IMR-90 (cell line): ENCODE measurements at regions not wholly inside any gene's neighbourhood (a gene's known extent, or its start where the extent isn't known, plus 50 kb on each side); places are given as distances from the start of the nearest gene placed in this dataset.

Experiments
- ATAC-seq: fragments of 200-7000 bp; cut with Tn5 transposase; 2 replicates; pipeline ENCODE4 v1.9.1; 2020; ENCODE audit warnings: low read depth, mild to moderate bottlenecking, moderate library complexity
- BruUV-seq: library from RNA; stranded (reverse); fragments of 400-500 nt; replicated peaks from 2 replicates; lab custom pipeline; 2021; lab: Mats Ljungman, UMichigan
- CTCF ChIA-PET: fragments of 300-600 bp; formaldehyde crosslinking; extraction: SDS; loops from one replicate; lab custom pipeline; 2021; ENCODE audit warnings: antibody characterized with exemption; lab: Yijun Ruan, JAX
- POLR2A ChIA-PET: fragments of 300-600 bp; sonication (Branson Sonifier 250); formaldehyde crosslinking; loops from one replicate; lab custom pipeline; 2022; ENCODE audit warnings: antibody characterized with exemption; ENCODE audit not compliant: unreplicated experiment; lab: Charles Lee
- DNase-seq: peaks from one replicate; pipeline ENCODE4 v3.0.0; 2013
- H2AFZ ChIP-seq: replicated peaks from 2 replicates; pipeline ENCODE3; 2013; ENCODE audit warnings: low read length, mild to moderate bottlenecking; ENCODE audit not compliant: poor library complexity
- H2AK5ac ChIP-seq: 2 replicates; pipeline ENCODE4 v1.6.1; 2013; ENCODE audit warnings: low read depth, low read length, inconsistent platforms
- H2AK9ac ChIP-seq: replicated peaks from 2 replicates; pipeline ENCODE3; 2013; ENCODE audit warnings: mild to moderate bottlenecking, low read depth, low read length, moderate library complexity; ENCODE audit not compliant: poor library complexity
- H2BK120ac ChIP-seq: 2 replicates; pipeline ENCODE4 v1.6.1; 2013; ENCODE audit warnings: low read depth, low read length, inconsistent platforms
- H2BK15ac ChIP-seq: 3 replicates; pipeline ENCODE4 v1.6.1; 2013; ENCODE audit warnings: low read depth, low read length, inconsistent platforms
- H2BK20ac ChIP-seq: 2 replicates; pipeline ENCODE4 v1.6.1; 2013; ENCODE audit warnings: low read depth, mild to moderate bottlenecking, inconsistent platforms, low read length, moderate library complexity
- H2BK5ac ChIP-seq: 2 replicates; pipeline ENCODE4 v1.6.1; 2013; ENCODE audit warnings: mild to moderate bottlenecking, low read depth, low read length, inconsistent platforms; ENCODE audit not compliant: poor library complexity, severe bottlenecking
- H3K14ac ChIP-seq: replicated peaks from 2 replicates; pipeline ENCODE4 v1.6.1; 2013; ENCODE audit warnings: low read depth, low read length, inconsistent platforms
- H3K18ac ChIP-seq: 2 replicates; pipeline ENCODE4 v1.6.1; 2013; ENCODE audit warnings: low read depth, low read length, control low read depth
- H3K23ac ChIP-seq: 2 replicates; pipeline ENCODE4 v1.6.1; 2013; ENCODE audit warnings: low read depth, low read length, inconsistent platforms
- H3K27ac ChIP-seq: 2 replicates; pipeline ENCODE4 v1.5.1; 2013; ENCODE audit warnings: mild to moderate bottlenecking, control low read depth, low read length; ENCODE audit not compliant: insufficient read depth
- H3K27me3 ChIP-seq: 2 replicates; pipeline ENCODE4 v1.6.1; 2013; ENCODE audit warnings: low read length; ENCODE audit not compliant: control insufficient read depth, insufficient read depth
- H3K36me3 ChIP-seq: 2 replicates; pipeline ENCODE4 v1.6.1; 2013; ENCODE audit warnings: low read length, mixed read lengths; ENCODE audit not compliant: control insufficient read depth, insufficient read depth
- H3K4ac ChIP-seq: 2 replicates; pipeline ENCODE4 v1.6.1; 2013; ENCODE audit warnings: low read depth, low read length, inconsistent platforms
- H3K4me1 ChIP-seq: 2 replicates; pipeline ENCODE4 v1.6.1; 2013; ENCODE audit warnings: low read length, mixed read lengths; ENCODE audit not compliant: control insufficient read depth, insufficient read depth
- H3K4me2 ChIP-seq: 2 replicates; pipeline ENCODE4 v1.6.1; 2013; ENCODE audit warnings: low read depth, mild to moderate bottlenecking, control low read depth, low read length, moderate library complexity
- H3K4me3 ChIP-seq: 2 replicates; pipeline ENCODE4 v1.5.1; 2013; ENCODE audit warnings: low read depth, mild to moderate bottlenecking, control low read depth, low read length, moderate library complexity; ENCODE audit not compliant: insufficient read depth
- H3K56ac ChIP-seq: 2 replicates; pipeline ENCODE4 v1.6.1; 2013; ENCODE audit warnings: low read length, inconsistent platforms; ENCODE audit not compliant: insufficient read depth; ENCODE audit errors: extremely low read depth
- H3K79me1 ChIP-seq, 2 experiments: 2 replicates each; pipeline ENCODE4 v1.6.1; 2013; ENCODE audit warnings: low read length in 2 of 2, inconsistent platforms in 1 of 2, low read depth in 1 of 2
- H3K9ac ChIP-seq: 2 replicates; pipeline ENCODE4 v1.6.1; 2013; ENCODE audit warnings: low read depth, low read length, control low read depth
- H3K9me1 ChIP-seq: 2 replicates; pipeline ENCODE4 v1.6.1; 2013; ENCODE audit warnings: low read length, inconsistent platforms; ENCODE audit not compliant: insufficient read depth
- H3K9me3 ChIP-seq: 2 replicates; pipeline ENCODE4 v1.6.1; 2013; ENCODE audit warnings: low read length; ENCODE audit not compliant: control insufficient read depth, insufficient read depth
- H4K20me1 ChIP-seq: 2 replicates; pipeline ENCODE4 v1.6.1; 2013; ENCODE audit warnings: low read length, inconsistent platforms; ENCODE audit not compliant: insufficient read depth
- H4K5ac ChIP-seq: 2 replicates; pipeline ENCODE4 v1.6.1; 2013; ENCODE audit warnings: mild to moderate bottlenecking, low read depth, low read length, control low read depth
- H4K8ac ChIP-seq, 2 experiments: 2 replicates each; pipeline ENCODE4 v1.6.1; 2013; ENCODE audit warnings: low read depth in 2 of 2, low read length in 2 of 2, control low read depth in 1 of 2, inconsistent platforms in 1 of 2
- H4K91ac ChIP-seq: 2 replicates; pipeline ENCODE4 v1.6.1; 2013; ENCODE audit warnings: low read depth, low read length, inconsistent platforms; ENCODE audit not compliant: insufficient read depth
- POLR2A ChIP-seq: IDR thresholded peaks from 2 replicates; pipeline ENCODE4 v1.6.1; 2012; ENCODE audit warnings: mild to moderate bottlenecking, low read depth, low read length
- RAD21 ChIP-seq: IDR thresholded peaks from 2 replicates; pipeline ENCODE4 v1.6.1; 2012; ENCODE audit warnings: low read length, improper control_type of control experiment
- RCOR1 ChIP-seq: IDR thresholded peaks from 2 replicates; pipeline ENCODE4 v1.6.1; 2012; ENCODE audit warnings: mild to moderate bottlenecking, low read length, improper control_type of control experiment; ENCODE audit not compliant: insufficient replicate concordance
- RFX5 ChIP-seq: IDR thresholded peaks from 2 replicates; pipeline ENCODE4 v1.8.0; 2012; ENCODE audit warnings: low read depth, mild to moderate bottlenecking, low read length, moderate library complexity
- WGBS, 2 experiments: methylation state at CpG; one replicate each; pipeline versions ENCODE4 v1.1.5 to v1.1.7; 2013; ENCODE audit warnings: missing lambda C conversion rate in 2 of 2; ENCODE audit not compliant: insufficient read length in 1 of 2; ENCODE audit errors: extremely low coverage in 2 of 2; 5-methylcytosine and 5-hydroxymethylcytosine counted together
- dilution Hi-C: fragments of 300-500 bp; cut with HindIII; formaldehyde crosslinking; loops from one replicate; pipeline ENCODE4 v1.14.3; 2018; ENCODE audit warnings: low sequenced_read_pairs; ENCODE audit not compliant: unreplicated experiment
- in situ Hi-C: fragments of 300-500 bp; cut with MboI; formaldehyde crosslinking; loops from 3 replicates; pipeline ENCODE4 v1.14.3; 2019; ENCODE audit warnings: low sequenced_read_pairs, inconsistent platforms, mixed read lengths
- intact Hi-C: fragments of 100-400 bp; cut with micrococcal nuclease; formaldehyde crosslinking; loops from 2 replicates; pipeline ENCODE4 v1.10.0; 2022

GRCh38 chr11:70637186-70637800, 239.0 kb downstream of the CTTN start:
- no peaks in the 10 kb centered on the region for H3K9me3 ChIP-seq
- no peak overlapping the region for H2AFZ ChIP-seq
- no peaks in the 10 kb centered on the region for H3K79me1 ChIP-seq
- H3K27ac ChIP-seq = no peak overlapping the region
- no peak overlapping the region for H3K23ac ChIP-seq
- 0 out of 2 replicates have a peak, but pooled peaks cover 2% of the 10 kb centered on the region for H3K9me1 ChIP-seq
- dilution Hi-C loops (no loop called here), in situ Hi-C loops (no loop called here), intact Hi-C loops (no loop called here)
- no peak overlapping the region for H2BK20ac ChIP-seq
- H3K4ac ChIP-seq = no peak overlapping the region
- H3K4me1 ChIP-seq = no peaks in the 10 kb centered on the region
- H2AK9ac ChIP-seq = no peak overlapping the region
- ATAC-seq (no peak), DNase-seq (no peak)
- no peak overlapping the region for H2BK5ac ChIP-seq
- H3K18ac ChIP-seq = no peak overlapping the region
- H3K4me3 ChIP-seq = no peak overlapping the region
- H4K5ac ChIP-seq = no peak overlapping the region
- ChIA-PET CTCF (no interaction called here), POLR2A (no interaction called here)
- BruUV-seq = no TSS peak
- no peak overlapping the region for H3K9ac ChIP-seq
- H3K27me3 ChIP-seq = no peaks in the 10 kb centered on the region; the same call in 1 of the 2 replicates
- no peaks in the 10 kb centered on the region for H3K36me3 ChIP-seq
- no peak overlapping the region for H3K4me2 ChIP-seq
- no peak overlapping the region for H2BK15ac ChIP-seq
- no peak overlapping the region for H2BK120ac ChIP-seq
- H3K14ac ChIP-seq = no peak overlapping the region
- TF ChIP-seq RAD21 (no peak), RFX5 (no peak), POLR2A (no peak), RCOR1 (no peak)
- peaks cover 3% of the 10 kb centered on the region; the same call in 1 of the 2 replicates for H4K20me1 ChIP-seq
- WGBS, 2 experiments = 82% methylated on average over 5 of the region's 16 CpGs; no CpG with 5 or more reads in 1 of the 2 experiments
- H4K8ac ChIP-seq = no peak overlapping the region
- H3K56ac ChIP-seq = no peak overlapping the region
- no peak overlapping the region for H4K91ac ChIP-seq
- H2AK5ac ChIP-seq = no peak overlapping the region
